Transverse colon (tissue), 4 donors: ENCODE measurements at regions not wholly inside any gene's neighbourhood (a gene's known extent, or its start where the extent isn't known, plus 50 kb on each side); places are given as distances from the start of the nearest gene placed in this dataset.

Experiments used
- DNase-seq: peaks from one replicate; pipeline ENCODE4 v3.0.0-alpha.2; 2019
- H3K27ac ChIP-seq, 4 donors: fragments of 200-600 bp; sonication (generic); 2 replicates each; pipeline ENCODE4 v1.5.1; 2016 to 2018; ENCODE audit warnings: inconsistent platforms in 4 of 4
- H3K27me3 ChIP-seq: fragments of 200-600 bp; sonication (generic); 2 replicates; pipeline ENCODE4 v1.5.1; 2017; ENCODE audit warnings: inconsistent platforms
- H3K36me3 ChIP-seq, 4 donors: fragments of 200-600 bp; sonication (generic); 2 replicates each; pipeline ENCODE4 v1.5.1; 2017 to 2019; ENCODE audit warnings: inconsistent platforms in 4 of 4
- H3K4me1 ChIP-seq, 4 donors: fragments of 200-600 bp; sonication (generic); 2 replicates each; pipeline ENCODE4 v1.5.1; 2017 to 2020; ENCODE audit warnings: inconsistent platforms in 4 of 4
- H3K4me3 ChIP-seq, 4 donors: fragments of 200-600 bp; sonication (generic); 1 replicate in 1 of 4; 2 replicates in 3 of 4; pipeline versions ENCODE4 v1.5.1 to v1.6.1; 2017 to 2019; ENCODE audit warnings: inconsistent platforms in 4 of 4
- H3K9me3 ChIP-seq, 2 donors: fragments of 200-600 bp; sonication (generic); 2 replicates each; pipeline ENCODE4 v1.5.1; 2017 to 2019; ENCODE audit warnings: inconsistent platforms in 2 of 2
- CTCF ChIP-seq, 5 experiments: fragments of 200-600 bp in 3 of 5; fragments of 450-650 bp in 2 of 5; sonication (generic) in 3 of 5; IDR thresholded peaks; 1 replicate in 2 of 5; 2 replicates in 3 of 5; pipeline ENCODE4 v1.5.1; 2016 to 2017; ENCODE audit warnings: antibody characterized with exemption in 5 of 5, inconsistent platforms in 3 of 5, mild to moderate bottlenecking in 2 of 5, moderate library complexity in 1 of 5
- EP300 ChIP-seq: sonication (generic); formaldehyde crosslinking; IDR thresholded peaks from one replicate; pipeline ENCODE4 v1.6.1; 2017; ENCODE audit warnings: antibody characterized with exemption, low read depth
- POLR2A ChIP-seq: fragments of 450-650 bp; IDR thresholded peaks from one replicate; pipeline ENCODE4 v1.6.1; 2016; ENCODE audit warnings: antibody characterized with exemption, mild to moderate bottlenecking, moderate library complexity
- POLR2AphosphoS5 ChIP-seq, 3 donors: sonication (generic); formaldehyde crosslinking; IDR thresholded peaks; one replicate each; pipeline ENCODE4 v1.6.1; 2016; ENCODE audit warnings: antibody characterized with exemption in 3 of 3
- WGBS, 2 donors: methylation state at CpG; one replicate each; pipeline ENCODE4 v1.1.5; 2018; ENCODE audit warnings: low coverage in 1 of 2; 5-methylcytosine and 5-hydroxymethylcytosine counted together
- in situ Hi-C, 4 donors: fragments of 200-750 bp; cut with MboI; loops; one replicate each; pipeline versions ENCODE4 v1.15.0 to v1.15.1; 2017; ENCODE audit warnings: low sequenced_read_pairs in 3 of 4, low pct_ligation_motif_present in 1 of 4, low pct_unique_long_range_greater_than_20kb in 1 of 4
- intact Hi-C: fragments of 100-400 bp; cut with DNase I; formaldehyde crosslinking; loops from one replicate; pipeline ENCODE4 v1.15.1; 2023; ENCODE audit warnings: low total_unique reads

- in situ Hi-C loops: no loop called here
- Histone ChIP-seq H3K4me3 (no peak overlapping the region), H3K4me1 (no peaks in the 10 kb centered on the region), H3K27me3 (peaks cover 18% of the 10 kb centered on the region), H3K36me3 (no peaks in the 10 kb centered on the region), H3K27ac (no peak overlapping the region), H3K9me3 (no peaks in the 10 kb centered on the region)
- WGBS, 2 donors: 81% methylated on average over 7 of the region's 7 CpGs; no CpG with 5 or more reads in 1 of the 2 donors
- TF ChIP-seq CTCF (IDR thresholded peaks at IDR 0.05): no peak
- TF ChIP-seq EP300: no peak
- TF ChIP-seq POLR2A: no peak
- no peak for TF ChIP-seq POLR2AphosphoS5 (IDR thresholded peaks at IDR 0.05)
- intact Hi-C loops: no loop called here
- DNase-seq: no peak
Observed at GRCh38 chr11:64476881-64477280, 78.9 kb upstream of the SLC22A11 start.

GRCh38 chr11:64477675-64478074, 78.1 kb upstream of the SLC22A11 start:
- Histone ChIP-seq H3K27ac (no peak overlapping the region), H3K4me3 (no peak overlapping the region), H3K9me3 (no peaks in the 10 kb centered on the region), H3K27me3 (peaks cover 16% of the 10 kb centered on the region), H3K36me3 (no peaks in the 10 kb centered on the region), H3K4me1 (no peaks in the 10 kb centered on the region)
- intact Hi-C loops (no loop called here), in situ Hi-C loops (no loop called here)
- WGBS, 2 donors: 77 to 90% methylated on average over 2 to 11 of the region's 11 CpGs
- no peak for DNase-seq
- no peak for TF ChIP-seq POLR2AphosphoS5 (IDR thresholded peaks at IDR 0.05)
- TF ChIP-seq EP300: no peak
- no peak for TF ChIP-seq POLR2A
- TF ChIP-seq CTCF (IDR thresholded peaks at IDR 0.05): no peak

- Histone ChIP-seq H3K27me3 (peaks cover 53% of the 10 kb centered on the region), H3K36me3 (no peaks in the 10 kb centered on the region), H3K27ac (no peak overlapping the region), H3K9me3 (no peaks in the 10 kb centered on the region), H3K4me1 (no peaks in the 10 kb centered on the region), H3K4me3 (no peak overlapping the region)
- DNase-seq: no peak
- WGBS, 2 donors: 57 to 77% methylated on average over 2 to 4 of the region's 4 CpGs
- in situ Hi-C loops (no loop called here), intact Hi-C loops (no loop called here)
- TF ChIP-seq CTCF (IDR thresholded peaks at IDR 0.05) (no peak), POLR2A (no peak), EP300 (no peak), POLR2AphosphoS5 (IDR thresholded peaks at IDR 0.05) (no peak)
Observed at GRCh38 chr11:64482588-64482987, 73.2 kb upstream of the SLC22A11 start.

- in situ Hi-C loops (no loop called here), intact Hi-C loops (no loop called here)
- peaks cover 60% of the 10 kb centered on the region for H3K27me3 ChIP-seq
- WGBS, 2 donors: 48 to 57% methylated on average over 4 to 7 of the region's 7 CpGs
- H3K36me3 ChIP-seq: no peaks in the 10 kb centered on the region
- H3K9me3 ChIP-seq: no peaks in the 10 kb centered on the region
- no peak for DNase-seq
- H3K4me3 ChIP-seq: no peak overlapping the region
- no peak for TF ChIP-seq CTCF (IDR thresholded peaks at IDR 0.05)
- no peak for TF ChIP-seq POLR2AphosphoS5 (IDR thresholded peaks at IDR 0.05)
- no peak for TF ChIP-seq EP300
- no peak for TF ChIP-seq POLR2A
- H3K4me1 ChIP-seq: no peaks in the 10 kb centered on the region
- no peak overlapping the region for H3K27ac ChIP-seq
Observed at GRCh38 chr11:64484191-64485022, 71.3 kb upstream of the SLC22A11 start.
